HEK293 (cell line): ENCODE measurements at regions not wholly inside any gene's neighbourhood (a gene's known extent, or its start where the extent isn't known, plus 50 kb on each side); places are given as distances from the start of the nearest gene placed in this dataset.

Source experiments
- CTCF ChIP-seq: fragments of 450-650 bp; formaldehyde crosslinking; IDR thresholded peaks from 2 replicates; pipeline ENCODE4 v1.5.1; 2016; ENCODE audit warnings: missing biosample characterization, missing genetic modification characterization
- GFI1B ChIP-seq: fragments of 450-650 bp; formaldehyde crosslinking; IDR thresholded peaks from 2 replicates; pipeline ENCODE4 v1.5.1; 2016; ENCODE audit warnings: missing biosample characterization, missing genetic modification characterization
- PATZ1 ChIP-seq: fragments of 450-650 bp; formaldehyde crosslinking; IDR thresholded peaks from 2 replicates; pipeline ENCODE4 v1.5.1; 2016; ENCODE audit warnings: missing biosample characterization, missing genetic modification characterization
- REST ChIP-seq: fragments of 450-650 bp; formaldehyde crosslinking; IDR thresholded peaks from 2 replicates; pipeline ENCODE4 v1.5.1; 2016; ENCODE audit warnings: missing biosample characterization, missing genetic modification characterization
- ZNF184 ChIP-seq: fragments of 450-650 bp; IDR thresholded peaks from 2 replicates; pipeline ENCODE4 v1.5.1; 2018; ENCODE audit warnings: missing biosample characterization, mild to moderate bottlenecking, missing genetic modification characterization
- ZNF398 ChIP-seq: fragments of 450-650 bp; formaldehyde crosslinking; IDR thresholded peaks from 2 replicates; pipeline ENCODE4 v1.5.1; 2017; ENCODE audit warnings: missing biosample characterization, missing genetic modification characterization
- ZNF510 ChIP-seq: fragments of 450-650 bp; formaldehyde crosslinking; IDR thresholded peaks from 2 replicates; pipeline ENCODE4 v1.5.1; 2018; ENCODE audit warnings: mild to moderate bottlenecking, missing genetic modification characterization, missing biosample characterization; ENCODE audit not compliant: insufficient replicate concordance
- ZNF768 ChIP-seq: fragments of 450-650 bp; formaldehyde crosslinking; IDR thresholded peaks from 2 replicates; pipeline ENCODE4 v1.5.1; 2018; ENCODE audit warnings: missing biosample characterization, mild to moderate bottlenecking, missing genetic modification characterization

- TF ChIP-seq PATZ1 (tag by site-specific recombination) (no peak), ZNF184 (tag by site-specific recombination) (no peak), CTCF (tag by site-specific recombination) (no peak), REST (no peak), ZNF768 (tag by site-specific recombination) (no peak), ZNF510 (tag by site-specific recombination) (no peak), ZNF398 (tag by site-specific recombination) (no peak), GFI1B (tag by site-specific recombination) (no peak)
Observed at GRCh38 chr2:215751200-215751910, 262.0 kb downstream of the MREG start.
